Breast epithelium (tissue), 3 donors: ENCODE measurements at regions not wholly inside any gene's neighbourhood (a gene's known extent, or its start where the extent isn't known, plus 50 kb on each side); places are given as distances from the start of the nearest gene placed in this dataset.

Source experiments
- POLR2AphosphoS5 ChIP-seq, 3 donors: sonication (generic); formaldehyde crosslinking; IDR thresholded peaks; one replicate each; pipeline ENCODE4 v1.6.1; 2017; ENCODE audit warnings: antibody characterized with exemption in 3 of 3
- TF ChIP-seq, protein P1 (sequence below), 3 donors: fragments of 450-650 bp; IDR thresholded peaks; one replicate each; pipeline ENCODE4 v1.5.1; 2016 to 2017; ENCODE audit warnings: antibody characterized with exemption in 3 of 3, mild to moderate bottlenecking in 3 of 3, moderate library complexity in 3 of 3

DNA sequence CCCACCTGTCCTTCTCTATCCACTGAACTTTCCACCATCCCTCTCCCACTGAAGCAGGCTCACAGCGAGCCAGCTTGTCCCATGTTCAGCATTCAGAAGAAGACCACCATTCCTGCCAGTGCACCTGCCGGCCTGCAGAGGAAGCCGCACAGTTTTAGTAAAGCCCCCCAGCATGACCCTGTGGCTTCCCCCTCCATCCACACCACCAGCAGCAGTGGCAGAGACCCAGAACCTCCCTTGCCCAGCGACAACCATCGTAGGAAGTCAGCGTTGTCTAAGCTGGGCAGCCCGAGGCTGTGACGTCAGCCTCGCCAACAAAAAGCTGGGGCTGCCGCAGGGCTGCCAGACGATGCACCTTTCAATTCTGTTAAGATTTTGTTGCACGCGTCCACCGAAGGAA is 66.6 kb upstream of the TAMM41 start:
- no peak for TF ChIP-seq POLR2AphosphoS5 (IDR thresholded peaks at IDR 0.05)
- TF ChIP-seq, protein P1, sequence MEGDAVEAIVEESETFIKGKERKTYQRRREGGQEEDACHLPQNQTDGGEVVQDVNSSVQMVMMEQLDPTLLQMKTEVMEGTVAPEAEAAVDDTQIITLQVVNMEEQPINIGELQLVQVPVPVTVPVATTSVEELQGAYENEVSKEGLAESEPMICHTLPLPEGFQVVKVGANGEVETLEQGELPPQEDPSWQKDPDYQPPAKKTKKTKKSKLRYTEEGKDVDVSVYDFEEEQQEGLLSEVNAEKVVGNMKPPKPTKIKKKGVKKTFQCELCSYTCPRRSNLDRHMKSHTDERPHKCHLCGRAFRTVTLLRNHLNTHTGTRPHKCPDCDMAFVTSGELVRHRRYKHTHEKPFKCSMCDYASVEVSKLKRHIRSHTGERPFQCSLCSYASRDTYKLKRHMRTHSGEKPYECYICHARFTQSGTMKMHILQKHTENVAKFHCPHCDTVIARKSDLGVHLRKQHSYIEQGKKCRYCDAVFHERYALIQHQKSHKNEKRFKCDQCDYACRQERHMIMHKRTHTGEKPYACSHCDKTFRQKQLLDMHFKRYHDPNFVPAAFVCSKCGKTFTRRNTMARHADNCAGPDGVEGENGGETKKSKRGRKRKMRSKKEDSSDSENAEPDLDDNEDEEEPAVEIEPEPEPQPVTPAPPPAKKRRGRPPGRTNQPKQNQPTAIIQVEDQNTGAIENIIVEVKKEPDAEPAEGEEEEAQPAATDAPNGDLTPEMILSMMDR (IDR thresholded peaks at IDR 0.05), result no peak
